Loucy (cell line): ENCODE measurements at regions not wholly inside any gene's neighbourhood (a gene's known extent, or its start where the extent isn't known, plus 50 kb on each side); places are given as distances from the start of the nearest gene placed in this dataset.

ENCODE experiments used
- H2AFZ ChIP-seq: fragments of 200-600 bp; sonication (generic); 2 replicates; pipeline ENCODE4 v1.6.0; 2016; ENCODE audit warnings: antibody characterized with exemption, mild to moderate bottlenecking, low read length, moderate library complexity
- H3F3A ChIP-seq: fragments of 200-600 bp; 2 replicates; pipeline ENCODE4 v1.6.0; 2016; ENCODE audit warnings: antibody characterized with exemption, low read depth, mild to moderate bottlenecking
- H3K27me3 ChIP-seq: fragments of 200-600 bp; sonication (generic); 2 replicates; pipeline ENCODE4 v1.6.1; 2014; ENCODE audit warnings: low read length, mild to moderate bottlenecking; ENCODE audit not compliant: insufficient read depth, poor library complexity, severe bottlenecking
- H3K36me3 ChIP-seq: fragments of 200-600 bp; sonication (generic); 2 replicates; pipeline ENCODE4 v1.6.1; 2016; ENCODE audit warnings: low read length; ENCODE audit not compliant: insufficient read depth
- H3K4me1 ChIP-seq: fragments of 200-600 bp; sonication (generic); 2 replicates; pipeline ENCODE4 v1.5.1; 2014; ENCODE audit warnings: low read length, mild to moderate bottlenecking; ENCODE audit not compliant: insufficient read depth, poor library complexity, severe bottlenecking
- H3K4me2 ChIP-seq: fragments of 200-600 bp; sonication (generic); 2 replicates; pipeline ENCODE4 v1.6.0; 2014; ENCODE audit warnings: antibody characterized with exemption, low read length, low read depth, mild to moderate bottlenecking; ENCODE audit not compliant: poor library complexity, severe bottlenecking
- H3K4me3 ChIP-seq: fragments of 200-600 bp; sonication (generic); 2 replicates; pipeline ENCODE4 v1.5.1; 2014; ENCODE audit warnings: low read length, mild to moderate bottlenecking, mixed read lengths; ENCODE audit not compliant: poor library complexity, severe bottlenecking
- H3K79me2 ChIP-seq: fragments of 200-600 bp; sonication (generic); 2 replicates; pipeline ENCODE4 v1.6.1; 2014; ENCODE audit warnings: low read length; ENCODE audit not compliant: insufficient read depth
- H3K9ac ChIP-seq: fragments of 200-600 bp; sonication (generic); 2 replicates; pipeline ENCODE4 v1.6.0; 2014; ENCODE audit warnings: mild to moderate bottlenecking, low read depth, low read length, moderate library complexity; ENCODE audit not compliant: poor library complexity, severe bottlenecking
- H3K9me2 ChIP-seq: fragments of 200-600 bp; sonication (generic); replicated peaks from 2 replicates; pipeline ENCODE4 v1.6.1; 2016; ENCODE audit warnings: low read depth, low read length, mixed read lengths
- H3K9me3 ChIP-seq: fragments of 200-600 bp; sonication (generic); 2 replicates; pipeline ENCODE4 v1.6.1; 2014; ENCODE audit warnings: mild to moderate bottlenecking, antibody characterized with exemption, low read length, low read depth; ENCODE audit not compliant: insufficient read depth
- H4K20me1 ChIP-seq: fragments of 200-600 bp; sonication (generic); 2 replicates; pipeline ENCODE4 v1.6.0; 2014; ENCODE audit warnings: antibody characterized with exemption, low read length, mild to moderate bottlenecking; ENCODE audit not compliant: insufficient read depth, poor library complexity, severe bottlenecking
- CTCF ChIP-seq: fragments of 200-600 bp; sonication (generic); conservative IDR thresholded peaks from 2 replicates; pipeline ENCODE4 v1.5.1; 2014; ENCODE audit warnings: mild to moderate bottlenecking, antibody characterized with exemption, low read length
- EZH2phosphoT487 ChIP-seq: fragments of 200-600 bp; IDR thresholded peaks from 2 replicates; pipeline ENCODE4 v1.6.1; 2018; ENCODE audit warnings: antibody characterized with exemption, mild to moderate bottlenecking, moderate library complexity, borderline replicate concordance

- Histone ChIP-seq H3K4me1 (no peaks in the 10 kb centered on the region), H2AFZ (no peak overlapping the region), H3K27me3 (no peaks in the 10 kb centered on the region), H3K36me3 (no peaks in the 10 kb centered on the region), H3K9me3 (no peaks in the 10 kb centered on the region), H4K20me1 (no peaks in the 10 kb centered on the region), H3K4me2 (no peak overlapping the region), H3K79me2 (no peaks in the 10 kb centered on the region), H3K9me2 (no peaks in the 10 kb centered on the region), H3F3A (no peaks in the 10 kb centered on the region), H3K4me3 (no peak overlapping the region), H3K9ac (no peak overlapping the region)
- TF ChIP-seq EZH2phosphoT487 = no peak
- TF ChIP-seq CTCF = no peak
Measured at GRCh38 chr4:62133101-62133897, 933.2 kb downstream of the ADGRL3 start.

DNA sequence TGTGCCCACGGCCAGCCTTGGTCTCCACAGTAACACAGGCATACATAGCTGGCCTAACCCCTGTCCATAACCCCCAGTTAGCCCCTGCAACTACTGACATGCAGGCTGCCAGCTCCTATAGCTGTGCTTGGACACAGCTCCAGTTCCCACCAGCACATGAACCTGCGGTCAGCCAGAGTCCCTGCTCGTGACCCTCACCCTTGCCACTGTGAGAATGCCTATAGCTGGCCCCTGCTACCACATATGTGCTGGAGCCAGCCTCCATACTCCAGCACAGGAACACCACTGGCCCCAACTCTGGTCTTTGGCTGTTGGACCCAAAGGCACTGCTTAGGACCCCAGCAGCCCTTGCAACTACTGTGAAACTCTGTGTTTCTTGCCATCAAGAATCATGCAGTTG is 930.9 kb downstream of the ADGRL3 start:
- H3F3A ChIP-seq = no peaks in the 10 kb centered on the region
- no peaks in the 10 kb centered on the region for H3K36me3 ChIP-seq
- no peaks in the 10 kb centered on the region for H3K9me2 ChIP-seq
- no peak overlapping the region for H3K9ac ChIP-seq
- H3K4me3 ChIP-seq = no peak overlapping the region
- TF ChIP-seq EZH2phosphoT487 (no peak), CTCF (no peak)
- no peaks in the 10 kb centered on the region for H4K20me1 ChIP-seq
- H3K4me1 ChIP-seq = no peaks in the 10 kb centered on the region
- H3K9me3 ChIP-seq = no peaks in the 10 kb centered on the region
- no peak overlapping the region for H2AFZ ChIP-seq
- H3K79me2 ChIP-seq = no peaks in the 10 kb centered on the region
- no peaks in the 10 kb centered on the region for H3K27me3 ChIP-seq
- H3K4me2 ChIP-seq = no peak overlapping the region

GRCh38 chr4:62130637-62131036 is 930.5 kb downstream of the ADGRL3 start:
- Histone ChIP-seq H3K27me3 (no peaks in the 10 kb centered on the region), H3K4me1 (no peaks in the 10 kb centered on the region), H4K20me1 (no peaks in the 10 kb centered on the region), H3K9me3 (no peaks in the 10 kb centered on the region), H3K4me3 (no peak overlapping the region), H3F3A (no peaks in the 10 kb centered on the region), H3K9me2 (no peaks in the 10 kb centered on the region), H3K36me3 (no peaks in the 10 kb centered on the region), H3K4me2 (no peak overlapping the region), H3K79me2 (no peaks in the 10 kb centered on the region), H2AFZ (no peak overlapping the region), H3K9ac (no peak overlapping the region)
- TF ChIP-seq CTCF = no peak
- TF ChIP-seq EZH2phosphoT487 = no peak
